Activated CD8-positive, alpha-beta memory T cell treated with anti-CD3 and anti-CD28 coated beads for 4 hours (primary cell): ENCODE measurements at regions not wholly inside any gene's neighbourhood (a gene's known extent, or its start where the extent isn't known, plus 50 kb on each side); places are given as distances from the start of the nearest gene placed in this dataset.
"Not testable (repeated sequence)": the region's sequence is repeated elsewhere in the genome, so short reads cannot be mapped to it uniquely, and the experiment has no call there.

ENCODE experiments used
- DNase-seq, 2 donors: peaks; one replicate each; pipeline ENCODE4 v3.0.0-alpha.2; 2020; ENCODE audit warnings: low read depth in 2 of 2

GRCh38 chr18:8882632-8883408 lies 177.5 kb downstream of the MTCL1 start:
- DNase-seq = no peak

- DNase-seq = no peak
Observed at GRCh38 chr18:8883409-8883668, 178.0 kb downstream of the MTCL1 start.

- DNase-seq = not testable (repeated sequence)
Observed at GRCh38 chr18:8887877-8888276, 182.5 kb downstream of the MTCL1 start.

GRCh38 chr18:8889489-8889888 lies 184.1 kb downstream of the MTCL1 start:
- DNase-seq = no peak

GRCh38 chr18:8890503-8890902 lies 185.1 kb downstream of the MTCL1 start:
- DNase-seq = not testable (repeated sequence)

- no peak for DNase-seq
Observed at GRCh38 chr18:8890957-8891464, 185.7 kb downstream of the MTCL1 start.

- DNase-seq = no peak
Observed at GRCh38 chr18:8893221-8893620, 187.9 kb downstream of the MTCL1 start.

GRCh38 chr18:8893628-8894231 lies 188.4 kb downstream of the MTCL1 start:
- no peak for DNase-seq

- DNase-seq = no peak
Observed at GRCh38 chr18:8894823-8895222, 189.5 kb downstream of the MTCL1 start.

- DNase-seq = no peak
Observed at GRCh38 chr18:8895341-8895740, 190.0 kb downstream of the MTCL1 start.

GRCh38 chr18:8895987-8896619 lies 190.7 kb downstream of the MTCL1 start:
- no peak for DNase-seq

GRCh38 chr18:8899000-8899399 lies 193.6 kb downstream of the MTCL1 start:
- no peak for DNase-seq

- DNase-seq = no peak
Observed at GRCh38 chr18:8900552-8900951, 195.2 kb downstream of the MTCL1 start.

GRCh38 chr18:8901019-8901418 lies 195.7 kb downstream of the MTCL1 start:
- DNase-seq = no peak

GRCh38 chr18:8904316-8904715 lies 198.2 kb upstream of the NDUFV2 start:
- no peak for DNase-seq

GRCh38 chr18:8908792-8909510 lies 193.5 kb upstream of the NDUFV2 start:
- no peak for DNase-seq

GRCh38 chr18:8910186-8910822 lies 192.2 kb upstream of the NDUFV2 start:
- DNase-seq = no peak

- DNase-seq = no peak
Observed at GRCh38 chr18:8910843-8911242, 191.7 kb upstream of the NDUFV2 start.

- DNase-seq = no peak
Observed at GRCh38 chr18:8911408-8912340, 190.8 kb upstream of the NDUFV2 start.

- DNase-seq = no peak
Observed at GRCh38 chr18:8912348-8913326, 189.9 kb upstream of the NDUFV2 start.
